ENCODE measurements at regions not wholly inside any gene's neighbourhood (a gene's known extent, or its start where the extent isn't known, plus 50 kb on each side); places are given as distances from the start of the nearest gene placed in this dataset.
"Not testable (repeated sequence)": the region's sequence is repeated elsewhere in the genome, so short reads cannot be mapped to it uniquely, and the experiment has no call there.

GRCh38 chr4:33725861-33726260, 2518.5 kb downstream of the ARAP2 start:
- Mint-ChIP-seq H3K9me3 (peaks cover 2% of the 10 kb centered on the region), H3K36me3 (no peaks in the 10 kb centered on the region)

DNA sequence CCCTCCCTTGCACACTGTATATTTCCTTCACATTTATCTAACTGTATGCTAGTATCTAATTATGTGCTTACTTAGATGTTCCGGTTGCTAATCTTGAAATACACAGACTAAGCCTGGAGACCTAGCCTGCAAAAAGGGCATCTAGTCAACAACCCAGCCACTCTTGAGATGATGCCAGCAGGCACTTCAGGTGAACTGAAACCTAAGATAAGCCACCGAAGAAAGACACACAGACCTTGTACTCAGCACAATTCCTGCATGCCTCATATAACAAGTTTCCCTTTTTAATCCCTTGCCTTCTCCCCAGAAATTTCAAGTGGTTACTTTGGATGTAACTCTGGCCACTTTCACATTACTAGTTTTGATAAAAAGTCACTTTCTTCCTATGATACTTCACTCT, 2506.6 kb downstream of the ARAP2 start:
- H3K36me3 Mint-ChIP-seq, result no peaks in the 10 kb centered on the region
- H3K27me3 Mint-ChIP-seq, result no peaks in the 10 kb centered on the region
- peaks cover 3% of the 10 kb centered on the region for H3K9me3 Mint-ChIP-seq
- no peak for DNase-seq
- H3K4me3 Mint-ChIP-seq, result no peak overlapping the region
- no peaks in the 10 kb centered on the region for H3K4me1 Mint-ChIP-seq
- no peak overlapping the region for H3K27ac Mint-ChIP-seq

More at GRCh38 chr4:33725861-33726260, 2518.5 kb downstream of the ARAP2 start:
- Mint-ChIP-seq H3K27ac (no peak overlapping the region), H3K4me1 (no peaks in the 10 kb centered on the region), H3K4me3 (no peak overlapping the region), H3K27me3 (no peaks in the 10 kb centered on the region)
- no peak for DNase-seq

DNA sequence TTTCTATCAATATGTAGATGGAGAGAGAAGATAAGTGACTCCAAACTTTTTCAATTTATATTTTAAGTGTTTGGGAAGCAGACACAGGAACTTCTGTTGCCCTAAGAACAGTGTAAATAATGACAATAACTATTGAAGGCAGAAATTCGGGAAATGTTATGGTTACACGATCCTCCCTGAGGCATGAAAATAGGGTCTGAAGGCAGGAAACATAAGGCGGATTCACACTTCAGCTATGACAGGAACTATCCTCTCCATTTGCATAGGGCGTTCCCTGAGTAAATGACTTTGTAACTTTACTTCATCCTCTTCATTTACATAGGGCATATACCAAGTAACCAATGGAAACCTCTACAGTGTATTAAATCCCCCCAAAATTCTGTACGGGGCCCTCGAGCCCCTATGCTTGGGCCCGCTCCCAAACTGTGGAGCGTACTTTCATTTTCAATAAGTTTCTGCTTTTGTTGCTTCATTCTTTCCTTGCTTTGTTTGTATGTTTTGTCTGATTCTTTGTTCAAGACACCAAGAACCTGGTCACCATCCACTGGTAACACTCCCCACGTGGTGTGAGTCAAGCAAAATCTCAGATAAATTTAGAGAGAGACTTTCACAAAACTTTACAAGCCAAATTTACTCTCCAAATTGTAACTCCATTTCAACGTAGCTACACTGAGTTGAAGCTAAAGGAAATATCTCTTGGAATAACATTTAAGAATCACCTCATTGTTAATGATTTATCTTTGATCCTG, 2504.3 kb downstream of the ARAP2 start:
- Mint-ChIP-seq H3K36me3 (no peaks in the 10 kb centered on the region), H3K27ac (no peak overlapping the region), H3K27me3 (no peaks in the 10 kb centered on the region), H3K4me3 (no peak overlapping the region), H3K4me1 (no peaks in the 10 kb centered on the region), H3K9me3 (peaks cover 5% of the 10 kb centered on the region)
- DNase-seq, result no peak

DNA sequence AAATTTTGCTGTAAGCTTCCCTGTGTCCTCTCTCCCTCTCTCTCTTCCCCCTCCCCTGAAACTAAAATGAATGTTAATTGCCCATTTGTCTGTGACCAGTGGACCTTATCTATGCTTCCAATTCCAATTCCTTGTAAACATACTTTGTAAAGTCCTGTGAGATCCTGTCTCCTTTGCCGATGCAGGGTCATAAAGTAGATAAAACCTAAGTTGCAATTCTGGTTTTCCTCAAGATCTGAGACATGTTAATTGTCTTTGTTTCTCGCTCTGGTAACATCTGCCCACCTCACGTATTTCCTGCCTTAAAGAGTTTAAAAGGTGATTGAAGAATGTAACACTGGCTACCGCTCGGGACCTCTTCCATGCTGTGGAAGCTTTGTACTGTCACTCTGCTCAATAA, 2503.4 kb downstream of the ARAP2 start:
- not testable (repeated sequence) for H3K4me1 Mint-ChIP-seq, H3K27ac Mint-ChIP-seq, H3K36me3 Mint-ChIP-seq, DNase-seq, H3K4me3 Mint-ChIP-seq, H3K9me3 Mint-ChIP-seq, H3K27me3 Mint-ChIP-seq

DNA sequence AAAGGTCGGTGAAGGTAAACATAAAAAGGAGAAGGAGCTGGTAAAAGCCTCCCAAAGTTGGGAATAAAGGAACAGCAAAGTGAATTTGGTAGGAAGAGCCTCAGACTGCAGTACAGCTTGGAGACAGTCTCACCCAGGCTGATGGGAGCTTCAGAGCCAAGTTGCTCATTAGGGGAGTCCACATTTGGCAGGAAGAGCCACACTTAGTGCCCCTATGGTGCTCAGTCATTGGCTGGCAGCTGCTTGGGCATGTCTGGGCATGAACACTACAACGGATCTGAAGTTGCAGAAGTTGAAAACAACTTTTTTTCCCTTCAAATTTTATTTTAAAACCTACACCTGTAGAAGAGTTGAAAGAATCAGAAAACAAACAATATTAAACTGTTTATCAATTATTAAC, 2497.3 kb downstream of the ARAP2 start:
- Mint-ChIP-seq H3K4me1 (no peaks in the 10 kb centered on the region), H3K4me3 (no peak overlapping the region), H3K9me3 (peaks cover 4% of the 10 kb centered on the region), H3K36me3 (no peaks in the 10 kb centered on the region), H3K27me3 (no peaks in the 10 kb centered on the region), H3K27ac (no peak overlapping the region)
- DNase-seq, result no peak

GRCh38 chr4:33751050-33751449, 2493.3 kb downstream of the ARAP2 start:
- H3K4me3 Mint-ChIP-seq, result no peak overlapping the region
- H3K27ac Mint-ChIP-seq, result no peak overlapping the region
- no peaks in the 10 kb centered on the region for H3K27me3 Mint-ChIP-seq
- no peaks in the 10 kb centered on the region for H3K4me1 Mint-ChIP-seq
- H3K9me3 Mint-ChIP-seq, result peaks cover 1% of the 10 kb centered on the region
- no peak for DNase-seq
- no peaks in the 10 kb centered on the region for H3K36me3 Mint-ChIP-seq

DNA sequence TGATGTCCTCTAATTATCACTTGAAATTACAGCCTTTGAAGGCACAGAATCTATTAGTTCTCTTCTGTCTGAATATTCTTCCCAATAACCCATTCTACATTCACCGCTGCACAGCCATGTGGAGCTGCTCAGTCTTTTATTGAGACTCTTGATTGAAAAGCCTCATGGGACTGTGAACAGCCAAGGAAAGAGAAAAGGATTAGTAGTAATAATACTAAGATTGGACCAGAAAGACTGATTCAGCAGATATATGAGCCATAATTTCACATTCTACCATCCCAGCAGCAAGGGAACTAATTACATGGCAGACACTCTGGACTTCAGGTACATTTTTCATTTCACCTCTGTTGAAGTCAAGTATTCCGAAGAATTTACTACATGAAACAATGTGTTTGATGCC, 2471.7 kb downstream of the ARAP2 start:
- no peak overlapping the region for H3K27ac Mint-ChIP-seq
- no peaks in the 10 kb centered on the region for H3K4me1 Mint-ChIP-seq
- H3K4me3 Mint-ChIP-seq, result no peak overlapping the region
- no peaks in the 10 kb centered on the region for H3K36me3 Mint-ChIP-seq
- H3K27me3 Mint-ChIP-seq, result no peaks in the 10 kb centered on the region
- no peak for DNase-seq
- peaks cover 3% of the 10 kb centered on the region for H3K9me3 Mint-ChIP-seq

DNA sequence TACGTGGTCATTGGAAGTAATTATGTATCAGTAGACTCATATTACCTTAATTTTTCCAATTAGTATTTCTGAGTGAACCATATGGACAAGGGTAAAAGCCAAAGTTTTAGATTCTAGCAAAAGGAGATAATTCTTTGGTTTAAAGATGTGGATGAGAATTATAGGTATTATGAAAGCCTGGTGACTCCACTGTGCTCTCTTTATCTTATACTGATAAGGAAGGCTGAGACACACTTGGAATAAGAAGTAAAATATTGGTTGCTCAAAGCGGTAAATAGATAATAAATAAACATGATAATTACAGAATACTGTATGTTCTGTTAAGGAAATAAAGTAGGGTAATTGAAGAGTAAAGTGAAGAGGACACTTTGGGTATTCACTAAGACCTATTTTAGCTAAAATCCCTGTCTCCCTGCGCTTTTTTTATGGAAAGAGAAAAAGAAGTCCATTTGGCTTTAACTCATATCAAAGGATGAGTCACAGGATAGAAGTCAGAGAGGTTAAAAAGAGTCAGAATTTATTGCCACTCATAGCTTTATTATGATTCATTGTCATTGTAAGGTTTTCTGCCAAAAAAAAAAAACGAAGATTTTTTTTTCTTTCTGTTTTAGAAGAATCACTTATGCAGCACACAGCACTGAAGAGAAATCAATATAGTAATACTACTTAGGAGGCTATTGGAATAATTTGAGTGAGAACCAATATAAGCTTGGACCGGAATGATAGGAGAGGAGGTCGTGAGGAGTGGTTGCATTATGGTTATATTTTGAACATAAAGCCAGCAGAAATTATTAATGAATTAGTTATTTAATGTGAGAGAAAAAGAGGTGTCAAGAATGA, 2463.1 kb downstream of the ARAP2 start:
- Mint-ChIP-seq H3K4me3 (no peak overlapping the region), H3K9me3 (peaks cover 4% of the 10 kb centered on the region), H3K36me3 (no peaks in the 10 kb centered on the region), H3K4me1 (no peaks in the 10 kb centered on the region), H3K27ac (no peak overlapping the region), H3K27me3 (no peaks in the 10 kb centered on the region)
- no peak for DNase-seq

GRCh38 chr4:33785843-33786242, 2458.5 kb downstream of the ARAP2 start:
- no peak overlapping the region for H3K4me3 Mint-ChIP-seq

GRCh38 chr4:33802578-33802977, 2441.7 kb downstream of the ARAP2 start:
- no peak for DNase-seq
- Mint-ChIP-seq H3K36me3 (no peaks in the 10 kb centered on the region), H3K4me3 (no peak overlapping the region), H3K9me3 (peaks cover 1% of the 10 kb centered on the region), H3K4me1 (no peaks in the 10 kb centered on the region), H3K27me3 (no peaks in the 10 kb centered on the region), H3K27ac (no peak overlapping the region)

More at GRCh38 chr4:33785843-33786242, 2458.5 kb downstream of the ARAP2 start:
- Mint-ChIP-seq H3K27ac (no peak overlapping the region), H3K27me3 (no peaks in the 10 kb centered on the region), H3K4me1 (no peaks in the 10 kb centered on the region), H3K36me3 (no peaks in the 10 kb centered on the region), H3K9me3 (peaks cover 5% of the 10 kb centered on the region)
- DNase-seq, result no peak

DNA sequence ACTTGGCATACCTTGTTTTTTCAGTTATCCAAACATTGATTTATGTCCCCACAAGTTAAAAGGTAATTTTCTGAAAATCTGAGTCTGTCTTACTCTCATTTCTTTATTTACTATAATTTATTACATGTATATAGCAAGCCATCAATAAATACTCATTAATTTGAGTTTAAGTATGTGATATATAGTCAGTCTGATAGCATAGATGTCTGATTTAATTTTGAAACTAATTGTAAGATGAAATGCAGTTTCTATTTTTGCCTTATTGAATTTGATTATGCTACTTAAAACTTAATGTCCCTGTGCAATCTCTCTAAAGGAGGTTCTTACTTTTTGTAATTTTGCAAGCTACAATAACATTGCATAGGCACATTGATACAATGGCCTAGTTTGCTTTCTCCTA, 2418.6 kb downstream of the ARAP2 start:
- no peak overlapping the region for H3K27ac Mint-ChIP-seq
- no peaks in the 10 kb centered on the region for H3K36me3 Mint-ChIP-seq
- H3K27me3 Mint-ChIP-seq, result no peaks in the 10 kb centered on the region
- H3K9me3 Mint-ChIP-seq, result peaks cover 2% of the 10 kb centered on the region
- no peak overlapping the region for H3K4me3 Mint-ChIP-seq
- H3K4me1 Mint-ChIP-seq, result no peaks in the 10 kb centered on the region
- DNase-seq, result no peak

DNA sequence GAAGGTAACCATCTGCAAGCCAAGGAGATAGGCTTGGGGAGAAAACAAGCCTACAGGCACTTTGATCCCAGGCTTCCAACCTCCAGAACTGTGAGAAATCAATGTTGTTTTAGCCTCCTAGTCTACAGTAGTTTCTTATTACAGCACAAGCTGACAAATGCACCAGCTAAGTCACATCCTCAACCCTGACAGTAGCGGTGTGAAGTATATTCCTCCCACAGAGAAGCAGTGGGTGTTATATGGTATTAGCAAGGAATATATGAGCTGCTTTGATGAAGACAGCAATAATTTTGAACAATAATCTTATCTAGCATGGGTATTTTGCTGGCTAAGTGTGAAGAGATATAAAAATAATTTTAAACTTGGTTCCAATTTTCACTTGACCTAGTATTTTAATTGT, 2415.0 kb downstream of the ARAP2 start:
- H3K27me3 Mint-ChIP-seq, H3K27ac Mint-ChIP-seq, H3K9me3 Mint-ChIP-seq, DNase-seq, H3K4me1 Mint-ChIP-seq, H3K36me3 Mint-ChIP-seq, H3K4me3 Mint-ChIP-seq: not testable (repeated sequence)

DNA sequence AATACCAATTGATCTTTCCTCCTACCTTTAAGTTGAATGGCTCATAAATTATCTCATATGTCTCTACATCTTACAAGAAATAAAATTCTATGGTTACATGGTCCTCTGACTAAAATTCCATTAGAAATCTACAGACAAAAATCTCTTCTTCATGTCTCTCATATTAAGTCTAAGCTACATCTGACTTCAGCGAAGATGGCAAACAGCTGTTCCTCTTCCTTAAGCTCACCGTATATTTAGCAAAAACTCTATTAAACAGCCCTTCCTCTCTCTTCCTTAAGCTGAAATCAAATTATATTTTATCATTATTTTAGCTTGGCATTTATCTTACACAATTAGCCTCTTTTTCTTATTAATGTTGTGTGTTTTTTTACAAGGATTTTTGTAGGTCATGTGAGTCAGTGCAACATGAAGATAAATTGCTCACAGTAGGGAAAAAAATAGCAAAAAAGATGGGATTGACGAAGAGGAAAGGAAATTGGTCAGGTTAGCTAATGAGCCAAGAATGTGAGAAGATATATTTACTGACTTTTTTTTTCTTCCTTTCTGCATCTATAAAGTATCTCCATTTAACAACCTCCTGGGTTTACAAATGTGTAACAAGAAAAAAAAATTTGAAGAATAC, 2412.8 kb downstream of the ARAP2 start:
- no peak for DNase-seq
- H3K4me1 Mint-ChIP-seq, result no peaks in the 10 kb centered on the region
- H3K36me3 Mint-ChIP-seq, result no peaks in the 10 kb centered on the region
- no peak overlapping the region for H3K4me3 Mint-ChIP-seq
- no peaks in the 10 kb centered on the region for H3K27me3 Mint-ChIP-seq
- H3K27ac Mint-ChIP-seq, result no peak overlapping the region
- peaks cover 4% of the 10 kb centered on the region for H3K9me3 Mint-ChIP-seq

- H3K36me3 Mint-ChIP-seq, H3K9me3 Mint-ChIP-seq, H3K27ac Mint-ChIP-seq, H3K4me3 Mint-ChIP-seq, H3K4me1 Mint-ChIP-seq, DNase-seq, H3K27me3 Mint-ChIP-seq: not testable (repeated sequence)
Observed at GRCh38 chr4:33835764-33836163, 2408.6 kb downstream of the ARAP2 start.

GRCh38 chr4:33837043-33837838, 2407.1 kb downstream of the ARAP2 start:
- Mint-ChIP-seq H3K36me3 (no peaks in the 10 kb centered on the region), H3K27me3 (no peaks in the 10 kb centered on the region), H3K27ac (no peak overlapping the region), H3K4me1 (no peaks in the 10 kb centered on the region), H3K4me3 (no peak overlapping the region), H3K9me3 (no peaks in the 10 kb centered on the region)
- DNase-seq, result no peak
